Liver (tissue), 8 donors: ENCODE measurements at regions not wholly inside any gene's neighbourhood (a gene's known extent, or its start where the extent isn't known, plus 50 kb on each side); places are given as distances from the start of the nearest gene placed in this dataset.

Experiments used
- DNase-seq: peaks from one replicate; pipeline ENCODE4 v3.0.0-alpha.2; 2017; ENCODE audit warnings: low spot score
- H3K27ac ChIP-seq, 2 donors: one replicate each; pipeline ENCODE4 v1.7.0; 2013; ENCODE audit warnings: inconsistent platforms in 2 of 2, low read length in 2 of 2, control low read depth in 1 of 2, low read depth in 1 of 2, mild to moderate bottlenecking in 1 of 2
- H3K27me3 ChIP-seq, 4 donors: one replicate each; pipeline versions ENCODE4 v1.6.1 to v1.7.0; 2013; ENCODE audit warnings: low read length in 3 of 4, inconsistent platforms in 1 of 4, mild to moderate bottlenecking in 1 of 4, moderate library complexity in 1 of 4; ENCODE audit not compliant: control insufficient read depth in 4 of 4, insufficient read depth in 4 of 4
- H3K36me3 ChIP-seq, 4 donors: one replicate each; pipeline versions ENCODE4 v1.6.1 to v1.7.0; 2013; ENCODE audit warnings: low read length in 3 of 4, mild to moderate bottlenecking in 3 of 4, low read depth in 1 of 4, moderate library complexity in 1 of 4; ENCODE audit not compliant: control insufficient read depth in 4 of 4, insufficient read depth in 3 of 4
- H3K4me1 ChIP-seq, 4 donors: one replicate each; pipeline versions ENCODE4 v1.6.1 to v1.7.0; 2013; ENCODE audit warnings: low read length in 3 of 4, mild to moderate bottlenecking in 3 of 4, moderate library complexity in 1 of 4; ENCODE audit not compliant: control insufficient read depth in 4 of 4, insufficient read depth in 4 of 4
- H3K4me3 ChIP-seq, 3 donors: one replicate each; pipeline versions ENCODE4 v1.6.1 to v1.7.0; 2013; ENCODE audit warnings: low read length in 3 of 3, control low read depth in 1 of 3, low read depth in 1 of 3, mild to moderate bottlenecking in 1 of 3
- H3K9ac ChIP-seq, 2 donors: one replicate each; pipeline ENCODE4 v1.7.0; 2013; ENCODE audit warnings: low read length in 2 of 2, mild to moderate bottlenecking in 2 of 2, moderate library complexity in 2 of 2, control low read depth in 1 of 2, low read depth in 1 of 2
- H3K9me3 ChIP-seq, 4 donors: one replicate each; pipeline versions ENCODE4 v1.6.1 to v1.7.0; 2013; ENCODE audit warnings: low read length in 3 of 4; ENCODE audit not compliant: control insufficient read depth in 4 of 4
- ATF3 ChIP-seq: IDR thresholded peaks from 2 replicates; pipeline ENCODE4 v1.6.1; 2016; ENCODE audit warnings: antibody characterized with exemption
- CTCF ChIP-seq: fragments of 150-350 bp; IDR thresholded peaks from 2 replicates; pipeline ENCODE4 v1.5.1; 2017; ENCODE audit warnings: improper control_type of control experiment, low read depth, low read length; ENCODE audit not compliant: missing input control
- EGR1 ChIP-seq, 2 donors: IDR thresholded peaks; 2 replicates each; pipeline ENCODE4 v1.6.1; 2016 to 2018; ENCODE audit warnings: antibody characterized with exemption in 2 of 2, low read depth in 2 of 2
- FOXA1 ChIP-seq: IDR thresholded peaks from 2 replicates; pipeline ENCODE4 v1.6.1; 2016; ENCODE audit warnings: antibody characterized with exemption
- FOXA2 ChIP-seq: IDR thresholded peaks from 2 replicates; pipeline ENCODE4 v1.6.1; 2016; ENCODE audit warnings: antibody characterized with exemption
- GABPA ChIP-seq, 2 donors: IDR thresholded peaks in 1 of 2; conservative IDR thresholded peaks in 1 of 2; 2 replicates each; pipeline ENCODE4 v1.6.1; 2016; ENCODE audit warnings: antibody characterized with exemption in 2 of 2, mild to moderate bottlenecking in 1 of 2, moderate library complexity in 1 of 2
- HNF4A ChIP-seq, 2 donors: conservative IDR thresholded peaks; 2 replicates each; pipeline ENCODE4 v1.6.1; 2016; ENCODE audit warnings: antibody characterized with exemption in 2 of 2, mild to moderate bottlenecking in 2 of 2
- HNF4G ChIP-seq: IDR thresholded peaks from 2 replicates; pipeline ENCODE4 v1.6.1; 2016; ENCODE audit warnings: antibody characterized with exemption
- JUND ChIP-seq, 2 donors: IDR thresholded peaks; 2 replicates each; pipeline ENCODE4 v1.6.1; 2016; ENCODE audit warnings: antibody characterized with exemption in 2 of 2
- MAX ChIP-seq: IDR thresholded peaks from 2 replicates; pipeline ENCODE4 v1.6.1; 2016; ENCODE audit warnings: antibody characterized with exemption
- NR2F2 ChIP-seq: IDR thresholded peaks from 2 replicates; pipeline ENCODE4 v1.6.1; 2016; ENCODE audit warnings: antibody characterized with exemption
- RAD21 ChIP-seq, 2 donors: IDR thresholded peaks; 2 replicates each; pipeline ENCODE4 v1.6.1; 2016; ENCODE audit warnings: antibody characterized with exemption in 2 of 2, mild to moderate bottlenecking in 2 of 2
- REST ChIP-seq: IDR thresholded peaks from 2 replicates; pipeline ENCODE4 v1.6.1; 2016; ENCODE audit warnings: antibody characterized with exemption, mild to moderate bottlenecking
- RXRA ChIP-seq, 2 donors: IDR thresholded peaks; 2 replicates each; pipeline ENCODE4 v1.6.1; 2017 to 2018; ENCODE audit warnings: antibody characterized with exemption in 2 of 2, mild to moderate bottlenecking in 1 of 2
- SP1 ChIP-seq: IDR thresholded peaks from 2 replicates; pipeline ENCODE4 v1.6.1; 2018; ENCODE audit warnings: antibody characterized with exemption, mild to moderate bottlenecking
- TAF1 ChIP-seq: conservative IDR thresholded peaks from 2 replicates; pipeline ENCODE4 v1.6.1; 2016; ENCODE audit warnings: antibody characterized with exemption, mild to moderate bottlenecking
- YY1 ChIP-seq: IDR thresholded peaks from 2 replicates; pipeline ENCODE4 v1.6.1; 2016; ENCODE audit warnings: antibody characterized with exemption, mild to moderate bottlenecking
- ZBTB33 ChIP-seq: IDR thresholded peaks from 2 replicates; pipeline ENCODE4 v1.6.1; 2016; ENCODE audit warnings: antibody characterized with exemption
- WGBS: extraction: QIAGEN DNeasy Blood & Tissue Kit; methylation state at CpG from one replicate; pipeline ENCODE4 v1.1.7; 2013; 5-methylcytosine and 5-hydroxymethylcytosine counted together
- donor health status: healthy.
- donor health status: healthy.
- donor health status: healthy.
- donor health status: healthy.
- donor health status: healthy.

GRCh38 chr6:18663011-18663410 lies 275.9 kb downstream of the RNF144B start:
- no peak overlapping the region for H3K9ac ChIP-seq
- H3K27me3 ChIP-seq, result no peaks in the 10 kb centered on the region
- WGBS, result 42% methylated on average over 1 of the region's 1 CpG
- H3K9me3 ChIP-seq, result no peaks in the 10 kb centered on the region
- H3K36me3 ChIP-seq, result no peaks in the 10 kb centered on the region
- H3K4me3 ChIP-seq, result no peak overlapping the region
- no peak for TF ChIP-seq REST
- TF ChIP-seq FOXA2, result no peak
- TF ChIP-seq FOXA1, result no peak
- TF ChIP-seq MAX, result no peak
- TF ChIP-seq JUND (IDR thresholded peaks at IDR 0.05), result no peak
- TF ChIP-seq TAF1, result no peak
- TF ChIP-seq GABPA (IDR thresholded peaks at IDR 0.05 in 1 of 2, conservative IDR thresholded peaks at IDR 0.05 in 1 of 2), result no peak
- no peak for TF ChIP-seq ZBTB33
- no peak for TF ChIP-seq ATF3
- TF ChIP-seq HNF4A (conservative IDR thresholded peaks at IDR 0.05), result no peak
- TF ChIP-seq NR2F2, result no peak
- no peak for TF ChIP-seq EGR1 (IDR thresholded peaks at IDR 0.05; ENCODE audit: low read depth in 2 of 2)
- no peak for TF ChIP-seq HNF4G
- TF ChIP-seq CTCF, result no peak
- TF ChIP-seq RXRA (IDR thresholded peaks at IDR 0.05), result no peak
- TF ChIP-seq YY1, result no peak
- no peak for TF ChIP-seq RAD21 (IDR thresholded peaks at IDR 0.05)
- TF ChIP-seq SP1, result no peak
- H3K4me1 ChIP-seq, result no peaks in the 10 kb centered on the region
- H3K27ac ChIP-seq, result no peak overlapping the region
- no peak for DNase-seq

GRCh38 chr6:18664401-18664800 lies 277.3 kb downstream of the RNF144B start:
- Histone ChIP-seq H3K4me3 (no peak overlapping the region), H3K9me3 (no peaks in the 10 kb centered on the region), H3K4me1 (no peaks in the 10 kb centered on the region), H3K9ac (no peak overlapping the region), H3K36me3 (no peaks in the 10 kb centered on the region), H3K27me3 (no peaks in the 10 kb centered on the region), H3K27ac (no peak overlapping the region)
- DNase-seq, result no peak
- 83% methylated on average over 5 of the region's 5 CpGs for WGBS
- no peak for TF ChIP-seq ATF3
- TF ChIP-seq GABPA (IDR thresholded peaks at IDR 0.05 in 1 of 2, conservative IDR thresholded peaks at IDR 0.05 in 1 of 2), result no peak
- TF ChIP-seq HNF4G, result no peak
- TF ChIP-seq FOXA1, result no peak
- TF ChIP-seq EGR1 (IDR thresholded peaks at IDR 0.05; ENCODE audit: low read depth in 2 of 2), result no peak
- no peak for TF ChIP-seq JUND (IDR thresholded peaks at IDR 0.05)
- TF ChIP-seq ZBTB33, result no peak
- no peak for TF ChIP-seq SP1
- no peak for TF ChIP-seq RAD21 (IDR thresholded peaks at IDR 0.05)
- TF ChIP-seq FOXA2, result no peak
- TF ChIP-seq MAX, result no peak
- no peak for TF ChIP-seq CTCF
- no peak for TF ChIP-seq RXRA (IDR thresholded peaks at IDR 0.05)
